ENCODE measurements at regions not wholly inside any gene's neighbourhood (a gene's known extent, or its start where the extent isn't known, plus 50 kb on each side); places are given as distances from the start of the nearest gene placed in this dataset.

DNA sequence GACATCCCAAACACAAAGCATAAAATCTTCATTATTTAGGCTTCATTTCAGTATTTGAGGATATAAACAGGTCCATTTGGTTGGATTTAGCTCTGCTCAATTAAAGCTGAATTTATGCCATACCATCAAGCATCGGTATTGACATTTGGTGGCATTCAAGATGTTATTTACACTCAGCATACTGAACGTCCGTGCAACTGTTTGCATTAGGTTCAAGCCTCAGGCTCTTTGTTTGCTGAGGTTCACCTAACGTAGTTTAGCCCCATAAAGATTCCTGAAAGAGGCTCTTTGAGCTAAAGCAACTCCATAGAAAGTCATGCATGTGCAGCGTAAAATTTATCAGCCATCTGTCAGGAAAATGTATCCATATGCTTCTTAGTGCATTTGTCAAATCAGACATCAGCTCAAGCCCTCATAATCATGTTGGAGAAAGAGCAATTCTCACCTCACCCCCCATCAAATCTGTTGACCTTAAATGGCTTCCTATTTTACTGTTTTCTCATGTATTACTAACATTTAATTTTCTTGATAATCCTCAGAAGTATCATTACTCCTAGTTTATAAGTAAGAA lies 366.9 kb downstream of the EPHA4 start:
- no peak overlapping the region for H3K4me3 ChIP-seq (ENCODE audit: low read depth, low read length)
- H3K36me3 ChIP-seq (ENCODE audit: control insufficient read depth, insufficient read depth, low read length): no peaks in the 10 kb centered on the region
- TF ChIP-seq, protein P1, sequence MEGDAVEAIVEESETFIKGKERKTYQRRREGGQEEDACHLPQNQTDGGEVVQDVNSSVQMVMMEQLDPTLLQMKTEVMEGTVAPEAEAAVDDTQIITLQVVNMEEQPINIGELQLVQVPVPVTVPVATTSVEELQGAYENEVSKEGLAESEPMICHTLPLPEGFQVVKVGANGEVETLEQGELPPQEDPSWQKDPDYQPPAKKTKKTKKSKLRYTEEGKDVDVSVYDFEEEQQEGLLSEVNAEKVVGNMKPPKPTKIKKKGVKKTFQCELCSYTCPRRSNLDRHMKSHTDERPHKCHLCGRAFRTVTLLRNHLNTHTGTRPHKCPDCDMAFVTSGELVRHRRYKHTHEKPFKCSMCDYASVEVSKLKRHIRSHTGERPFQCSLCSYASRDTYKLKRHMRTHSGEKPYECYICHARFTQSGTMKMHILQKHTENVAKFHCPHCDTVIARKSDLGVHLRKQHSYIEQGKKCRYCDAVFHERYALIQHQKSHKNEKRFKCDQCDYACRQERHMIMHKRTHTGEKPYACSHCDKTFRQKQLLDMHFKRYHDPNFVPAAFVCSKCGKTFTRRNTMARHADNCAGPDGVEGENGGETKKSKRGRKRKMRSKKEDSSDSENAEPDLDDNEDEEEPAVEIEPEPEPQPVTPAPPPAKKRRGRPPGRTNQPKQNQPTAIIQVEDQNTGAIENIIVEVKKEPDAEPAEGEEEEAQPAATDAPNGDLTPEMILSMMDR (IDR thresholded peaks at IDR 0.05; ENCODE audit: insufficient read depth, low read length, poor library complexity, severe bottlenecking): no peak
- H3K27me3 ChIP-seq (ENCODE audit: control insufficient read depth, insufficient read depth, low read length): no peaks in the 10 kb centered on the region
- no peak for DNase-seq (ENCODE audit: low read depth)

DNA sequence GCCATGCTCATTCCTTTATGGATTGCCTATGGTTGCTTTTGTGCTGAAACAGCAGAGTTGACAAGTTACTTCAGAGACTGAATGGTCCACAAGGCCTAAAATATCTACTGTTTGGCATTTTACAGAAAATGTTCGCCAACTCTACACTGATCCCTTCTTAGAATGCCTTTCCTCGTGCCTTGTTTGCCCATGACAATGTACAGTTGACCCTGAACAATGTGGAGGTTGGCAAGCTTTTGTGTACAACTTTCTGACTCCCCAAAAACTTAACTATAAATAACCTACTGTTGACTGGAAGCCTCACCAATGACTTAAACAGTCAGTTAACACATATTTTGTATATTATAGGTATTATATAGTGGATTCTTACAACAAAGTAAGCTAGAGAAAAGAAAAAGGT lies 361.4 kb downstream of the EPHA4 start:
- no peaks in the 10 kb centered on the region for H3K27me3 ChIP-seq (ENCODE audit: control insufficient read depth, insufficient read depth, low read length)
- H3K4me3 ChIP-seq (ENCODE audit: low read depth, low read length): no peak overlapping the region
- TF ChIP-seq, protein P1 (IDR thresholded peaks at IDR 0.05; ENCODE audit: insufficient read depth, low read length, poor library complexity, severe bottlenecking): no peak
- no peaks in the 10 kb centered on the region for H3K36me3 ChIP-seq (ENCODE audit: control insufficient read depth, insufficient read depth, low read length)
- no peak for DNase-seq (ENCODE audit: low read depth)

DNA sequence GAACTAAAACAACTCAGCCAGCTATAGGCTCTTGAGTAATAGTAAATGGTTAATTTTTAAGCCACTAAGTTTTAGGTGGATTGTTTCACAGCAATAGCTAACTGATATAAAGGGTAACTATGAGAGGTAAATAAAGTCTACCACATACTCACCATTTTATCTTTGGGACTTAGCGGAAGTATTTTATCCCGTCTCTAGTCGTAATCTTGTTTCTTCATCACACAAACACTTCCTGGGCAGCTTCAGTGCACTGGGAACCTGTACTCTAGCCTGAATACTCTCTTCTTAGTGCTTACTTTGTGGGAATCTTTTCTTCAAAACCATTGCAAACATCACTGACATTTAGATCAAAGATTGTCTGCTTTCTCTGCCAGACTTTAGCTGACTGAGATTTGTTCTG lies 360.5 kb downstream of the EPHA4 start:
- Histone ChIP-seq H3K36me3 (ENCODE audit: control insufficient read depth, insufficient read depth, low read length) (no peaks in the 10 kb centered on the region), H3K4me3 (ENCODE audit: low read depth, low read length) (no peak overlapping the region), H3K27me3 (ENCODE audit: control insufficient read depth, insufficient read depth, low read length) (no peaks in the 10 kb centered on the region)
- DNase-seq (ENCODE audit: low read depth): no peak
- TF ChIP-seq, protein P1 (IDR thresholded peaks at IDR 0.05; ENCODE audit: insufficient read depth, low read length, poor library complexity, severe bottlenecking): no peak

DNA sequence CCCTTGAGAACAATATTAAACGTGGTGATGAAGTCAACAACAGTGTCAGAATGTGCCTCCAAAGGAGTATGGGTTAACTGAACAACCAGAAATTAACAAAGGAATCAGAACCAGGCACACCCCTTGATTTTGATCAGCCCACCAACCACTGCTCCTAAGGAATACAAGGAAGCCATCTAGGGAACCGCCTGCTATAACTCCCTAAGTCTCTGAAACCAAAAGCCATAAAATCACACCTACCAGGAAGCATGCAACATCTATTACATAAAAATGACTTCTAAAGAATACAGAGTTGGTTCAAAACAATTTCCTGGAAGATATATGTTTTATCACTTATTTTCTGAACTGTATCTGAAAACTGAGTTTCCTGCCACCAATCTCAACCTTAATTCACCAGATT lies 360.0 kb downstream of the EPHA4 start:
- Histone ChIP-seq H3K36me3 (ENCODE audit: control insufficient read depth, insufficient read depth, low read length) (no peaks in the 10 kb centered on the region), H3K27me3 (ENCODE audit: control insufficient read depth, insufficient read depth, low read length) (no peaks in the 10 kb centered on the region), H3K4me3 (ENCODE audit: low read depth, low read length) (no peak overlapping the region)
- TF ChIP-seq, protein P1 (IDR thresholded peaks at IDR 0.05; ENCODE audit: insufficient read depth, low read length, poor library complexity, severe bottlenecking): no peak
- no peak for DNase-seq (ENCODE audit: low read depth)

DNA sequence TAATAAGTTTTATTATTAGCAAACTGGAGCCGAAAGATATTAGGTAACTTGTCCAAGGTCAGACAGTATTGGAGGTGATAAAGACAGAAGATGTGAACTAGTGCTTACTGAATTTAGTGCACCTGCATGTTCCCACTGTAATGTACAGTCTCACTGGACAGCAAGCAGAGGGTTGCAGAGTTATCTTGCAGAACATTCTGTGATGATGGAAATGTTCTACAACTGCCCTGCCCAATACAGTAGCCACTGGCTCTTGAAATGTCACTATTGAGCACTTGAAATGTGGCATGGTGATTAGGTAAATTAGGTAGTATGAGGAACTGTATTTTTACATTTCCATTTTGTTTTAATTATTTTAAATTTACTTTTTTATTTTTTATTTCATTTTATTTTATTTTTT lies 356.6 kb downstream of the EPHA4 start:
- no peak for DNase-seq (ENCODE audit: low read depth)
- Histone ChIP-seq H3K36me3 (ENCODE audit: control insufficient read depth, insufficient read depth, low read length) (no peaks in the 10 kb centered on the region), H3K4me3 (ENCODE audit: low read depth, low read length) (no peak overlapping the region), H3K27me3 (ENCODE audit: control insufficient read depth, insufficient read depth, low read length) (no peaks in the 10 kb centered on the region)
- TF ChIP-seq, protein P1 (IDR thresholded peaks at IDR 0.05; ENCODE audit: insufficient read depth, low read length, poor library complexity, severe bottlenecking): no peak

DNA sequence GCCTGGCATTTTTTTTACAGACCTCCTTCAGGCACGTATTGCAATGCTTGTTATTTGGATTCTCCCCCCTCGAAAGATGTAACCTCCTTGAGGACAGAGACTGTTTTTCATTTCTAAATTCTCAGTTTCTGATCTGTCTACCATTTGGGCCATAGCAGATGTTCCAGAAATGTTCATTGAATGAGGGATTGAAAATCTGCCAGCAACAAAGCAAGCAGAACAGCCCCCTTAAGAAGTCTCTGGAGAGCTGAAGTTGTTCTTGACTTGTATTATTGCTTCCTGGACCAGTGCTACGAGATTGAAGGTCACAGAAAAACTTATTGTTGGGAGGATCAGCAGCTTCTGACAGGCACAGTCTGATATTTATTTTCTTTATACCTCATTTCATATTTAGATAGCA lies 355.5 kb downstream of the EPHA4 start:
- no peak for DNase-seq (ENCODE audit: low read depth)
- H3K27me3 ChIP-seq (ENCODE audit: control insufficient read depth, insufficient read depth, low read length): no peaks in the 10 kb centered on the region
- TF ChIP-seq, protein P1 (IDR thresholded peaks at IDR 0.05; ENCODE audit: insufficient read depth, low read length, poor library complexity, severe bottlenecking): no peak
- H3K4me3 ChIP-seq (ENCODE audit: low read depth, low read length): no peak overlapping the region
- H3K36me3 ChIP-seq (ENCODE audit: control insufficient read depth, insufficient read depth, low read length): no peaks in the 10 kb centered on the region

Data from kidney epithelial cell (primary cell).